ENCODE measurements at regions not wholly inside any gene's neighbourhood (a gene's known extent, or its start where the extent isn't known, plus 50 kb on each side); places are given as distances from the start of the nearest gene placed in this dataset.

- intact Hi-C loops (cut with DNase I): no loop called here
- no peak for ATAC-seq
- WGBS: 81% methylated on average over 8 of the region's 8 CpGs
- Histone ChIP-seq H3K9me3 (ENCODE audit: control insufficient read depth, low read length) (peaks cover 1% of the 10 kb centered on the region), H3K27ac (ENCODE audit: low read length) (no peak overlapping the region), H3K4me1 (ENCODE audit: control insufficient read depth, insufficient read depth, low read length) (no peaks in the 10 kb centered on the region), H3K4me3 (ENCODE audit: low read length) (no peak overlapping the region), H3K27me3 (ENCODE audit: control insufficient read depth, insufficient read depth) (no peaks in the 10 kb centered on the region)
- no peak for DNase-seq
These were observed 74.1 kb downstream of the SLC35B3 start for GRCh38 chr6:8361259-8361658.

- Histone ChIP-seq H3K4me3 (ENCODE audit: low read length) (no peak overlapping the region), H3K27ac (ENCODE audit: low read length) (no peak overlapping the region), H3K9me3 (ENCODE audit: control insufficient read depth, low read length) (no peaks in the 10 kb centered on the region), H3K27me3 (ENCODE audit: control insufficient read depth, insufficient read depth) (no peaks in the 10 kb centered on the region), H3K4me1 (ENCODE audit: control insufficient read depth, insufficient read depth, low read length) (no peaks in the 10 kb centered on the region)
- DNase-seq (no peak), ATAC-seq (no peak)
- intact Hi-C loops (cut with DNase I): no loop called here
- 59% methylated on average over 4 of the region's 4 CpGs for WGBS
These were observed 82.4 kb downstream of the SLC35B3 start for GRCh38 chr6:8352966-8353340.

DNA sequence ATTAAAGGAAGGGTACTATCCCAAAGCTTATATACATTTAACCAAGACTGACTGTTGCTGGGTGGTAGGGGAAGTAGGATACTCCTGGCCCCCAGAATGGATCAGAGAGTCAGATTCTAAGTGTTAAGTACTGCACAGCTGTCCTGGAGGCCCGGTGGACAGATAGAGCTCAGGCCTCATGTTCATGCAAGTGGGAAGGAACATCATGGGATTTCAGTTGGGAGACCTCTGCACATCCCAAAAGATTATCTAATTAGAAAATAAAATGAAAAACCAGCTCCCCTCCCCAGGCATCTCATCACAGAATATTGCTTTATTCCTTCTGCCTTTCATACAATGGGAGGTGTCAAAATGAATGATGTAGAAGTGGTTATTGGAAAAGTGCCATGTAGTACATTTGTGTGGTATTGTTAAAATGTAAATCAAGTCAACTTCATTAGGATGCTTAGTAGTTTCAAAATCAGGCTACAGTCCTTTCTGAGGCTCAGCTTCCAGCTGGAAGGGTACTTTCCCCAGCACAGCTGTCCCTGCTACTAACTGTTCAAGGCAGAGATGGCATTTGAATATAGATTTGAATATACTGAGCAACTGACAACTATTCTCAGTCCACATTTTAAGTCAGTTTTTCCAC lies 82.9 kb downstream of the SLC35B3 start:
- ATAC-seq: no peak
- H3K9me3 ChIP-seq (ENCODE audit: control insufficient read depth, low read length): no peaks in the 10 kb centered on the region
- 84% methylated on average over 1 of the region's 1 CpG for WGBS
- no peaks in the 10 kb centered on the region for H3K27me3 ChIP-seq (ENCODE audit: control insufficient read depth, insufficient read depth)
- intact Hi-C loops (cut with DNase I): no loop called here
- DNase-seq: no peak
- H3K4me3 ChIP-seq (ENCODE audit: low read length): no peak overlapping the region
- no peaks in the 10 kb centered on the region for H3K4me1 ChIP-seq (ENCODE audit: control insufficient read depth, insufficient read depth, low read length)
- H3K27ac ChIP-seq (ENCODE audit: low read length): no peak overlapping the region

GRCh38 chr6:8343600-8343999 lies 91.7 kb downstream of the SLC35B3 start:
- intact Hi-C loops (cut with DNase I): no loop called here
- no peak for DNase-seq
- Histone ChIP-seq H3K27ac (ENCODE audit: low read length) (no peak overlapping the region), H3K27me3 (ENCODE audit: control insufficient read depth, insufficient read depth) (no peaks in the 10 kb centered on the region), H3K9me3 (ENCODE audit: control insufficient read depth, low read length) (no peaks in the 10 kb centered on the region), H3K4me3 (ENCODE audit: low read length) (no peak overlapping the region), H3K4me1 (ENCODE audit: control insufficient read depth, insufficient read depth, low read length) (no peaks in the 10 kb centered on the region)
- ATAC-seq: no peak
- 30% methylated on average over 3 of the region's 3 CpGs for WGBS

DNA sequence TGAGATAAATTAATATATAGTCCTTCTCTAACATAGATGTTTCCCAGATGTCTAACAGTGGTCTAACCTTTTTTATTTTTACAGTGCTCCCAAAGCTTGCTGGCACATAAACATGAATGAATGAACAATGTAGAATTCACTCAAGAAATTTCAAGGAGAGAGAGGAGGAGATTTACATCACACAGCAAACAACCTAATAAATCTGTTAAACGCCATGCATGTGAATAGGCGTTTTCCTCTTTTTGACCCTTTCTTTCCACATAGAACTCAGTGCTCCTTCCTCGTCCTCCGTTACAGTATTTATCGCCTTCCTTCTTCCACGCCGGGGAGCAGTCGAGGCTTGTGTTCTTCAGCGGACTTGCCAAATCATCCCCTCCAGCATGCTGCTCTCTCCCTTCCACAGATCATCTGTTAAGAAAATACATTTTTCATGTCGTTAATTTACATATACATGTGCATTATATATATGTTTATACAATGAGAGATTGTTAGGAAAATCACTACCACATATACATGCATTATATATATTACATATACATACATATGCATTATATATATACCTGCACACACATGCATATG lies 93.0 kb downstream of the SLC35B3 start:
- H3K27ac ChIP-seq (ENCODE audit: low read length): no peak overlapping the region
- no peak overlapping the region for H3K4me3 ChIP-seq (ENCODE audit: low read length)
- DNase-seq: no peak
- intact Hi-C loops (cut with DNase I): no loop called here
- WGBS: 81% methylated on average over 10 of the region's 10 CpGs
- H3K9me3 ChIP-seq (ENCODE audit: control insufficient read depth, low read length): no peaks in the 10 kb centered on the region
- H3K4me1 ChIP-seq (ENCODE audit: control insufficient read depth, insufficient read depth, low read length): no peaks in the 10 kb centered on the region
- no peak for ATAC-seq
- no peaks in the 10 kb centered on the region for H3K27me3 ChIP-seq (ENCODE audit: control insufficient read depth, insufficient read depth)

DNA sequence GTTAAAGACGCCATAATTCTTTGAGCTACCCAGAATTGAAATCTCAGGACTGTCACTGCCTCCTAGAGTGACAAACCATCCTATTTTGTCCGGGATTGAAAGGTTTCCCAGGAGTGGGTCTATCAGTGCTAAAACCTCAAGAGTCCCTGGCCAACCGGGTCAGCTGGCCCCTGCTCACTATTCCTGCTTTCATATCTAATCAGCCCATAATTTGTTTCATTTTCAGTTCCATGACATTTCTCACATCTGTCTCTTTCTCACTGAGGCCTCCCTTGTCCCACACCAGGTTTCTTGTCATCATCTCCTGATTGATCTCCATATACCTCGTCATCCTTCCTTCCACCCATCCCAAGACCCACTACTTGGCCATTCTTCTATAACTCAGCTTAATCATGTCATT lies 98.2 kb downstream of the SLC35B3 start:
- WGBS: 45% methylated on average over 4 of the region's 4 CpGs
- no peak for ATAC-seq

DNA sequence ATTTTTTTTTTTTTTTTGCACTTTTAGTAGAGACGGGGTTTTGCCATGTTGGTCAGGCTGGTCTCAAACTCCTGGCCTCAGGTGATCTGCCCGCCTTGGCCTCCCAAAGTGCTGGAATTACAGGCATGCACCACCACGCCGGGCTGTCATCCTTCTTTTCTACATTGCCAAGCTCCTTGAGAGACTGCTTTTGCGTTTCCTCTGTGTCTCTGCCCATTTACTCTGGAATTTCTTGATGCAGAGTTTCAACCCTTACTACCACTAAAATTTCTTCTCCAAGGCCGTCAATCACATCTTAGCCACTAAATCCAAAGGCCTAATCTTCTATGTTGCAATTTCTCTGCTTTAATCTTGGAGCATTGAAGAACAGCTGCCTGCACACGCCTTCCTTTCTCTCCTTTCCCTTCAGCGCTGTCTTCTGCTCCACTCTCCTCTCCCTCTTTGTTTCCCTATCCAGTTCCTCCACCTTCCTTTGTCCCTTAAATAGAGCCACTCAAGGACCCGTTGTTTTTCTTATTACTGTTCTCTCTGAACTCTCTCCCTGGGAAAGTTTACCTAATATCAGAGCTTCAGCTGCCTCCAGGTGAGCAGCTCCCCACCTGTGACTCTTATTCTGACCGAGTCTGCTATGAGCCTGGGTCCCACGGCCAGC lies 98.8 kb downstream of the SLC35B3 start:
- H3K27ac ChIP-seq (ENCODE audit: low read length): no peak overlapping the region
- WGBS: 83% methylated on average over 11 of the region's 11 CpGs
- ATAC-seq (no peak), DNase-seq (no peak)
- intact Hi-C loops (cut with DNase I): no loop called here
- H3K4me3 ChIP-seq (ENCODE audit: low read length): no peak overlapping the region
- no peaks in the 10 kb centered on the region for H3K4me1 ChIP-seq (ENCODE audit: control insufficient read depth, insufficient read depth, low read length)
- no peaks in the 10 kb centered on the region for H3K27me3 ChIP-seq (ENCODE audit: control insufficient read depth, insufficient read depth)
- H3K9me3 ChIP-seq (ENCODE audit: control insufficient read depth, low read length): no peaks in the 10 kb centered on the region

More for the DNA sequence above, 98.2 kb downstream of the SLC35B3 start:
- DNase-seq: no peak
- intact Hi-C loops (cut with DNase I): no loop called here
- Histone ChIP-seq H3K27me3 (ENCODE audit: control insufficient read depth, insufficient read depth) (no peaks in the 10 kb centered on the region), H3K4me3 (ENCODE audit: low read length) (no peak overlapping the region), H3K27ac (ENCODE audit: low read length) (no peak overlapping the region), H3K4me1 (ENCODE audit: control insufficient read depth, insufficient read depth, low read length) (no peaks in the 10 kb centered on the region), H3K9me3 (ENCODE audit: control insufficient read depth, low read length) (no peaks in the 10 kb centered on the region)

- Histone ChIP-seq H3K4me3 (ENCODE audit: low read length) (no peak overlapping the region), H3K9me3 (ENCODE audit: control insufficient read depth, low read length) (no peaks in the 10 kb centered on the region), H3K4me1 (ENCODE audit: control insufficient read depth, insufficient read depth, low read length) (no peaks in the 10 kb centered on the region), H3K27ac (ENCODE audit: low read length) (no peak overlapping the region), H3K27me3 (ENCODE audit: control insufficient read depth, insufficient read depth) (no peaks in the 10 kb centered on the region)
- intact Hi-C loops (cut with DNase I): no loop called here
- DNase-seq (no peak), ATAC-seq (no peak)
- 94% methylated on average over 7 of the region's 7 CpGs for WGBS
These were observed 99.4 kb downstream of the SLC35B3 start for GRCh38 chr6:8335896-8336295.

GRCh38 chr6:8335381-8335780 lies 100.0 kb downstream of the SLC35B3 start:
- DNase-seq: no peak
- WGBS: 84% methylated on average over 1 of the region's 1 CpG
- no peak overlapping the region for H3K4me3 ChIP-seq (ENCODE audit: low read length)

GRCh38 chr6:8334113-8334512 lies 101.2 kb downstream of the SLC35B3 start:
- H3K4me1 ChIP-seq (ENCODE audit: control insufficient read depth, insufficient read depth, low read length): no peaks in the 10 kb centered on the region
- no peaks in the 10 kb centered on the region for H3K9me3 ChIP-seq (ENCODE audit: control insufficient read depth, low read length)
- no peak for ATAC-seq
- 63% methylated on average over 5 of the region's 5 CpGs for WGBS
- no peak overlapping the region for H3K4me3 ChIP-seq (ENCODE audit: low read length)
- no peak overlapping the region for H3K27ac ChIP-seq (ENCODE audit: low read length)
- intact Hi-C loops (cut with DNase I): no loop called here
- DNase-seq: no peak
- H3K27me3 ChIP-seq (ENCODE audit: control insufficient read depth, insufficient read depth): no peaks in the 10 kb centered on the region

More at GRCh38 chr6:8335381-8335780, 100.0 kb downstream of the SLC35B3 start:
- H3K4me1 ChIP-seq (ENCODE audit: control insufficient read depth, insufficient read depth, low read length): no peaks in the 10 kb centered on the region
- no peak overlapping the region for H3K27ac ChIP-seq (ENCODE audit: low read length)
- no peak for ATAC-seq
- H3K27me3 ChIP-seq (ENCODE audit: control insufficient read depth, insufficient read depth): no peaks in the 10 kb centered on the region
- intact Hi-C loops (cut with DNase I): no loop called here
- H3K9me3 ChIP-seq (ENCODE audit: control insufficient read depth, low read length): no peaks in the 10 kb centered on the region

DNA sequence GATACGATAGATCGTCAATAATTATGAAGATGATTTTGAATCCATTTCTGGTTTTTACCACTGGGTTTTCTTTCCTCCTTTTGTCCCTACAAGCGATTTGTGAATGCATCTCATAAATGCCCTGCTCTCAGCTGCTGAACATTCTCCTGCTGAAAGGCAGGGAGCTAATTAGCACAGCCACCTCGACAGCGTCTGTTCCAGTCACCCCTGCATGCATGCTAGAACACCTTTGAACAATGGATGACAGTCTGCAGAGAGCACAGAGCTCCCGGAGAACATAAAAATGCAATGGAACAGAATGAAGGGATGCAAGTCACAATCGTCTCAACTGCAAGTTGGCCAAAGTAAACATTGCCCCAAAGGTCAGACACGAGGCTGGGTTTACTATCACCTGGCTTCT lies 105.8 kb downstream of the SLC35B3 start:
- H3K27me3 ChIP-seq (ENCODE audit: control insufficient read depth, insufficient read depth): no peaks in the 10 kb centered on the region
- no peaks in the 10 kb centered on the region for H3K9me3 ChIP-seq (ENCODE audit: control insufficient read depth, low read length)
- H3K4me1 ChIP-seq (ENCODE audit: control insufficient read depth, insufficient read depth, low read length): no peaks in the 10 kb centered on the region
- H3K27ac ChIP-seq (ENCODE audit: low read length): no peak overlapping the region
- ATAC-seq (no peak), DNase-seq (no peak)
- no peak overlapping the region for H3K4me3 ChIP-seq (ENCODE audit: low read length)
- WGBS: 55% methylated on average over 8 of the region's 8 CpGs
- intact Hi-C loops (cut with DNase I): no loop called here
